ENCODE measurements at regions not wholly inside any gene's neighbourhood (a gene's known extent, or its start where the extent isn't known, plus 50 kb on each side); places are given as distances from the start of the nearest gene placed in this dataset.
"Not testable (repeated sequence)": the region's sequence is repeated elsewhere in the genome, so short reads cannot be mapped to it uniquely, and the experiment has no call there.

- not testable (repeated sequence) for TF ChIP-seq ZNF292 (CRISPR knock-in tag; IDR thresholded peaks at IDR 0.05; ENCODE audit: borderline replicate concordance, low read depth); IRF2 (CRISPR knock-in tag; IDR thresholded peaks at IDR 0.05); TEAD2 (CRISPR knock-in tag; IDR thresholded peaks at IDR 0.05); ZNF552 (CRISPR knock-in tag; IDR thresholded peaks at IDR 0.05; ENCODE audit: borderline replicate concordance); ZNF446 (CRISPR knock-in tag; IDR thresholded peaks at IDR 0.05); ZNF513 (CRISPR knock-in tag; conservative IDR thresholded peaks at IDR 0.05); ZNF567 (CRISPR knock-in tag; IDR thresholded peaks at IDR 0.05; ENCODE audit: borderline replicate concordance); MZF1 (CRISPR knock-in tag; IDR thresholded peaks at IDR 0.05; ENCODE audit: borderline replicate concordance); ADNP (CRISPR knock-in tag; IDR thresholded peaks at IDR 0.05)
- TF ChIP-seq, protein P1, sequence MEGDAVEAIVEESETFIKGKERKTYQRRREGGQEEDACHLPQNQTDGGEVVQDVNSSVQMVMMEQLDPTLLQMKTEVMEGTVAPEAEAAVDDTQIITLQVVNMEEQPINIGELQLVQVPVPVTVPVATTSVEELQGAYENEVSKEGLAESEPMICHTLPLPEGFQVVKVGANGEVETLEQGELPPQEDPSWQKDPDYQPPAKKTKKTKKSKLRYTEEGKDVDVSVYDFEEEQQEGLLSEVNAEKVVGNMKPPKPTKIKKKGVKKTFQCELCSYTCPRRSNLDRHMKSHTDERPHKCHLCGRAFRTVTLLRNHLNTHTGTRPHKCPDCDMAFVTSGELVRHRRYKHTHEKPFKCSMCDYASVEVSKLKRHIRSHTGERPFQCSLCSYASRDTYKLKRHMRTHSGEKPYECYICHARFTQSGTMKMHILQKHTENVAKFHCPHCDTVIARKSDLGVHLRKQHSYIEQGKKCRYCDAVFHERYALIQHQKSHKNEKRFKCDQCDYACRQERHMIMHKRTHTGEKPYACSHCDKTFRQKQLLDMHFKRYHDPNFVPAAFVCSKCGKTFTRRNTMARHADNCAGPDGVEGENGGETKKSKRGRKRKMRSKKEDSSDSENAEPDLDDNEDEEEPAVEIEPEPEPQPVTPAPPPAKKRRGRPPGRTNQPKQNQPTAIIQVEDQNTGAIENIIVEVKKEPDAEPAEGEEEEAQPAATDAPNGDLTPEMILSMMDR (CRISPR knock-in tag; IDR thresholded peaks at IDR 0.05) = not testable (repeated sequence)
Observed at GRCh38 chr13:100776686-100777085, 102.1 kb upstream of the TMTC4 start.
